ENCODE measurements at regions not wholly inside any gene's neighbourhood (a gene's known extent, or its start where the extent isn't known, plus 50 kb on each side); places are given as distances from the start of the nearest gene placed in this dataset.

- H3K27ac ChIP-seq (ENCODE audit: low read length): no peak overlapping the region
- DNase-seq: no peak
Observed at GRCh38 chrX:9153300-9153699, 119.4 kb upstream of the FAM9B start.

GRCh38 chrX:9158611-9159010, 124.7 kb upstream of the FAM9B start:
- Histone ChIP-seq H3K27ac (ENCODE audit: low read length) (no peak overlapping the region), H3K4me2 (ENCODE audit: insufficient read depth, low read length) (no peak overlapping the region), H3K9ac (ENCODE audit: low read depth, low read length) (no peak overlapping the region), H3K4me3 (ENCODE audit: low read depth in 1 of 2, low read length in 2 of 2) (no peak overlapping the region), H3K27me3 (ENCODE audit: insufficient read depth, low read length, poor library complexity) (no peaks in the 10 kb centered on the region), H3K9me3 (ENCODE audit: insufficient read depth, low read length, severe bottlenecking) (no peaks in the 10 kb centered on the region), H3K79me2 (ENCODE audit: insufficient read depth, low read length) (no peaks in the 10 kb centered on the region), H4K20me1 (ENCODE audit: insufficient read depth, low read length) (no peaks in the 10 kb centered on the region), H2AFZ (ENCODE audit: low read depth, low read length) (no peak overlapping the region), H3K36me3 (ENCODE audit: insufficient read depth, low read length) (no peaks in the 10 kb centered on the region), H3K4me1 (ENCODE audit: insufficient read depth, low read length) (peaks cover 15% of the 10 kb centered on the region)
- DNase-seq: no peak
- no peak for ATAC-seq (ENCODE audit: insufficient read depth, low read depth)
- TF ChIP-seq EZH2 (IDR thresholded peaks at IDR 0.05; ENCODE audit: borderline replicate concordance, low read depth, low read length, severe bottlenecking) (no peak), CTCF (IDR thresholded peaks at IDR 0.05; ENCODE audit: borderline replicate concordance, extremely low read depth, low read length, poor library complexity, severe bottlenecking) (no peak)

More at GRCh38 chrX:9153300-9153699, 119.4 kb upstream of the FAM9B start:
- no peak overlapping the region for H3K4me2 ChIP-seq (ENCODE audit: insufficient read depth, low read length)
- no peak overlapping the region for H3K4me3 ChIP-seq (ENCODE audit: low read depth in 1 of 2, low read length in 2 of 2)
- ATAC-seq (ENCODE audit: insufficient read depth, low read depth): no peak
- H3K27me3 ChIP-seq (ENCODE audit: insufficient read depth, low read length, poor library complexity): no peaks in the 10 kb centered on the region
- no peak overlapping the region for H2AFZ ChIP-seq (ENCODE audit: low read depth, low read length)
- H3K79me2 ChIP-seq (ENCODE audit: insufficient read depth, low read length): no peaks in the 10 kb centered on the region
- TF ChIP-seq CTCF (IDR thresholded peaks at IDR 0.05; ENCODE audit: borderline replicate concordance, extremely low read depth, low read length, poor library complexity, severe bottlenecking) (no peak), EZH2 (IDR thresholded peaks at IDR 0.05; ENCODE audit: borderline replicate concordance, low read depth, low read length, severe bottlenecking) (no peak)
- no peaks in the 10 kb centered on the region for H4K20me1 ChIP-seq (ENCODE audit: insufficient read depth, low read length)
- H3K4me1 ChIP-seq (ENCODE audit: insufficient read depth, low read length): no peaks in the 10 kb centered on the region
- H3K9me3 ChIP-seq (ENCODE audit: insufficient read depth, low read length, severe bottlenecking): peaks cover 5% of the 10 kb centered on the region
- H3K36me3 ChIP-seq (ENCODE audit: insufficient read depth, low read length): no peaks in the 10 kb centered on the region
- H3K9ac ChIP-seq (ENCODE audit: low read depth, low read length): no peak overlapping the region

GRCh38 chrX:9160698-9161329, 126.9 kb upstream of the FAM9B start:
- Histone ChIP-seq H3K4me3 (ENCODE audit: low read depth in 1 of 2, low read length in 2 of 2) (no peak overlapping the region), H4K20me1 (ENCODE audit: insufficient read depth, low read length) (no peaks in the 10 kb centered on the region), H3K9me3 (ENCODE audit: insufficient read depth, low read length, severe bottlenecking) (no peaks in the 10 kb centered on the region), H3K27ac (ENCODE audit: low read length) (no peak overlapping the region), H3K27me3 (ENCODE audit: insufficient read depth, low read length, poor library complexity) (no peaks in the 10 kb centered on the region), H3K9ac (ENCODE audit: low read depth, low read length) (no peak overlapping the region), H3K4me2 (ENCODE audit: insufficient read depth, low read length) (no peak overlapping the region), H2AFZ (ENCODE audit: low read depth, low read length) (no peak overlapping the region), H3K4me1 (ENCODE audit: insufficient read depth, low read length) (peaks cover 36% of the 10 kb centered on the region), H3K79me2 (ENCODE audit: insufficient read depth, low read length) (no peaks in the 10 kb centered on the region), H3K36me3 (ENCODE audit: insufficient read depth, low read length) (no peaks in the 10 kb centered on the region)
- no peak for ATAC-seq (ENCODE audit: insufficient read depth, low read depth)
- TF ChIP-seq CTCF (IDR thresholded peaks at IDR 0.05; ENCODE audit: borderline replicate concordance, extremely low read depth, low read length, poor library complexity, severe bottlenecking) (no peak), EZH2 (IDR thresholded peaks at IDR 0.05; ENCODE audit: borderline replicate concordance, low read depth, low read length, severe bottlenecking) (no peak)
- DNase-seq: no peak
